ENCODE measurements at regions not wholly inside any gene's neighbourhood (a gene's known extent, or its start where the extent isn't known, plus 50 kb on each side); places are given as distances from the start of the nearest gene placed in this dataset.

DNA sequence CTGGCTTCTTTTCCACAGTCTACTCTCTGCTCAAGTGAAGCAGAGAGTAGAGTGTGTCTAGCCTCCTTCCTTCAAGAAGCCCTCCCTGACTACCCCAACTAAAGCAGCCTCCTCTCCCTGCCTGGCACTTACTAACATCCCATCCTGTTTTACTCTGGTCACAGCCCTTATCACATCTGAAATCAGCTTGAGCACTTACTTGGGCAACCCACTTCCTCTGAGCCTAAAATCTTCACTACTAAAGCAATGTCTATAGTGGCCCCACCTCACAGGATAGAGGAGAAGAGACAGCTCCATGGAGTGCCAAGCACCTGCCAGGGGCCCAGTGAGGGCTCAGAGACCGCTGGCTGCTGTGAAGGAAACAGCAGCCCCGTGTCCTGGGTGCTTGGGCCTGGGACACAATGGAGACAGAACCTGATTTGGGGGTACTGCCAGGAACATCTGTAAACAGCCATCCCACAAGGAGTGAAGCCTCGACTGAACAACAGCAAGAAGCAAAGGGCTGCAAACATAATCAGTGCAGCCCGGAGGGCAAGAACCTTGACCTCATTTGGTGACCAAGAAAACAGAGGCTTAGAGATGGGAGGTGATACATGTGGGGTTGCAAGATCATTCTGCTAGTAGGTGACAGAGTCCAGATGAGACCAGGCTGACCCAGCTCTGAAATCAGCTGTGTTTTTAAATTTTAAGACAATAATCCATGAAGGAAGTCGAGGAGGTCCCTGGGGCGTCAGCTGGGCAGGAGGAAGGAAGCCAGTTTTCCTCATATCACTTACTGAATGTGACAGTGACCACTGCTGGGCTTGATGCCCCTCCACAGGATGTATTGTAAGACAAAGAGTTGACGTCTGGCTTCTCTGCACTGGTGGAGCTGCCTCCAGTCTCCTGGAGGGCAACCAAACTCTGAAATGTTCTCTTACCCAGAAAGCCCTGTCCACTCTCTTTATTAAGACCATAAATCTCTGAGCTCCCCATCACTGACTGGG is 710.6 kb downstream of the MATN1 start:
- TF ChIP-seq, protein P1, sequence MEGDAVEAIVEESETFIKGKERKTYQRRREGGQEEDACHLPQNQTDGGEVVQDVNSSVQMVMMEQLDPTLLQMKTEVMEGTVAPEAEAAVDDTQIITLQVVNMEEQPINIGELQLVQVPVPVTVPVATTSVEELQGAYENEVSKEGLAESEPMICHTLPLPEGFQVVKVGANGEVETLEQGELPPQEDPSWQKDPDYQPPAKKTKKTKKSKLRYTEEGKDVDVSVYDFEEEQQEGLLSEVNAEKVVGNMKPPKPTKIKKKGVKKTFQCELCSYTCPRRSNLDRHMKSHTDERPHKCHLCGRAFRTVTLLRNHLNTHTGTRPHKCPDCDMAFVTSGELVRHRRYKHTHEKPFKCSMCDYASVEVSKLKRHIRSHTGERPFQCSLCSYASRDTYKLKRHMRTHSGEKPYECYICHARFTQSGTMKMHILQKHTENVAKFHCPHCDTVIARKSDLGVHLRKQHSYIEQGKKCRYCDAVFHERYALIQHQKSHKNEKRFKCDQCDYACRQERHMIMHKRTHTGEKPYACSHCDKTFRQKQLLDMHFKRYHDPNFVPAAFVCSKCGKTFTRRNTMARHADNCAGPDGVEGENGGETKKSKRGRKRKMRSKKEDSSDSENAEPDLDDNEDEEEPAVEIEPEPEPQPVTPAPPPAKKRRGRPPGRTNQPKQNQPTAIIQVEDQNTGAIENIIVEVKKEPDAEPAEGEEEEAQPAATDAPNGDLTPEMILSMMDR (IDR thresholded peaks at IDR 0.05) = no peak
- Mint-ChIP-seq H3K36me3 (ENCODE audit: low read depth) (peaks cover under 1% of the 10 kb centered on the region), H3K27me3 (ENCODE audit: low read depth) (peaks cover 10% of the 10 kb centered on the region), H3K4me1 (ENCODE audit: low read depth) (no peaks in the 10 kb centered on the region), H3K9me3 (ENCODE audit: low read depth) (peaks cover 3% of the 10 kb centered on the region), H3K4me3 (ENCODE audit: unreplicated experiment) (no peak overlapping the region), H3K27ac (ENCODE audit: unreplicated experiment) (no peak overlapping the region)
- no peak for DNase-seq (ENCODE audit: low spot score)

DNA sequence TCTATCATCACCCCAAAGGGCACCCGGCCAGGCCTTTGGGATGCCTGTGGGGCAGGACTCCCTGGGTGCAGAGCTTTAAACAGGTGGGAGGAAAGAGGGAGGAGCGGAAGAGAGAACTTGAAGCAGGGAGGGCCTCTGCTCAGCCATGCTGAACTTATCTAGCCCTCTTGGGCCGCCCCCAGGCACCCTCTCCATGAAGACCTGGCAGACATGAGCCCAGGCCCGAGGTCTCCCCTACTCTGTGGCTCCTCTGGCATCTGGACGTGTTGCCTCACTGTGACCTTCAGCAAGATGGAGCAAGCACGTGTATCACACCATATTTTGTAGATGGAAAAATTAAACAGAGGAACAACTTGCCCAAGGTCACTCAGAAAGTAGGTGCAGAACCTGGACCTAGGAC is 711.4 kb downstream of the MATN1 start:
- Mint-ChIP-seq H3K9me3 (ENCODE audit: low read depth) (no peaks in the 10 kb centered on the region), H3K4me3 (ENCODE audit: unreplicated experiment) (no peak overlapping the region), H3K4me1 (ENCODE audit: low read depth) (no peaks in the 10 kb centered on the region), H3K27ac (ENCODE audit: unreplicated experiment) (no peak overlapping the region), H3K27me3 (ENCODE audit: low read depth) (peaks cover 11% of the 10 kb centered on the region), H3K36me3 (ENCODE audit: low read depth) (no peaks in the 10 kb centered on the region)
- DNase-seq (ENCODE audit: low spot score) = no peak
- TF ChIP-seq, protein P1 (IDR thresholded peaks at IDR 0.05) = no peak

DNA sequence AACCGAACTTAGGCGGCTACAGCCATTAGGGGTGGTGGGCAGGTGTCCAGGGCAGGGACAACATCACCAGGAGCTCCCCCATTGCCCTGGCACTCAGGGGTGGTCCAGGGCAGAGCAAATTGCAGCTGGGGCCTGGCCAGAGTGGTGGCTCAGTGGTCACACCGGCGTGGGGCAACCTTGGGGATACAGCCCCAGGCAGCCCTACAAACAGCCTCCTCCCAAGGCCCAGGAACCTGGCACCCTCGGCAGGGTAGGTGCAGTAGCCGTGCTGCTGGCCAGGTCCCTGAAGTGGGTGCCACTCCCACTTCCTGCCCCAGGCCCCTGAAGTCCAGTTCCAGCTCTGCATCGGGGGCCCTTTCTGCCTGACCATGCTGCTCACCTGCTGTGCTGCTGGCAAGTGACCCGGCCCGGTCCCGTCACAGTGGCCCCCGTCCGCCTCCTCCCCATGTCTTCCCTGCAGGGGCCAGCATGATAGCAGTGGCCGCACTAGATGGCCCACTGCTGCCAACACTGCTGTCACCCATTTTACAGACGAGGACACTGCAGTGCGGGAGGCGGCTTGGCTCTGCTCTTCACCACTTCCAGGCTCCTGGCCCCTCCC is 712.8 kb downstream of the MATN1 start:
- Mint-ChIP-seq H3K4me1 (ENCODE audit: low read depth) (no peaks in the 10 kb centered on the region), H3K27ac (ENCODE audit: unreplicated experiment) (no peak overlapping the region), H3K36me3 (ENCODE audit: low read depth) (no peaks in the 10 kb centered on the region), H3K27me3 (ENCODE audit: low read depth) (peaks cover 14% of the 10 kb centered on the region), H3K9me3 (ENCODE audit: low read depth) (no peaks in the 10 kb centered on the region), H3K4me3 (ENCODE audit: unreplicated experiment) (no peak overlapping the region)
- DNase-seq (ENCODE audit: low spot score) = no peak
- TF ChIP-seq, protein P1 (IDR thresholded peaks at IDR 0.05) = no peak

DNA sequence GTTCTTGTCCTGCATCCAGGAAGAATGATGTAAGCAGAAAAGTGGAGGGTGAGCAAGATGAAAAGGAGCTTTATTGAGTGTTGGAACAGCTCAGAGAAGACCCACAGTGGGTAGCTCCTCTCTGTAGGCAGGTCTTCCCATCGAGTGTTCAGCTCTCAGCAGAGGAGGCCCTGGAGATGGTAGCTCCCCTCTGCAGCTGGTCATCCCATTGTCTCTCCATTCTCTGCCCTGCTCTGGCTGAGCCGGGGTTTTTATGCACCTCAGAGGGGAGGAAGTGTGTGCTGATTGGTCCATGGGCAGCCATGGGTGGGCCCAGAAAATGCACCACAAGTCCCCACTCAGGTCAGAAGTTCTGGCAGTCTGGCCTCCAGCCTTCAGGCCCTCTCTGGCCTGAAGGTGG is 713.7 kb downstream of the MATN1 start:
- H3K4me1 Mint-ChIP-seq (ENCODE audit: low read depth) = no peaks in the 10 kb centered on the region
- no peak overlapping the region for H3K4me3 Mint-ChIP-seq (ENCODE audit: unreplicated experiment)
- no peaks in the 10 kb centered on the region for H3K36me3 Mint-ChIP-seq (ENCODE audit: low read depth)
- H3K9me3 Mint-ChIP-seq (ENCODE audit: low read depth) = no peaks in the 10 kb centered on the region
- no peak for DNase-seq (ENCODE audit: low spot score)
- TF ChIP-seq, protein P1 (IDR thresholded peaks at IDR 0.05) = no peak
- H3K27me3 Mint-ChIP-seq (ENCODE audit: low read depth) = peaks cover 14% of the 10 kb centered on the region
- no peak overlapping the region for H3K27ac Mint-ChIP-seq (ENCODE audit: unreplicated experiment)

DNA sequence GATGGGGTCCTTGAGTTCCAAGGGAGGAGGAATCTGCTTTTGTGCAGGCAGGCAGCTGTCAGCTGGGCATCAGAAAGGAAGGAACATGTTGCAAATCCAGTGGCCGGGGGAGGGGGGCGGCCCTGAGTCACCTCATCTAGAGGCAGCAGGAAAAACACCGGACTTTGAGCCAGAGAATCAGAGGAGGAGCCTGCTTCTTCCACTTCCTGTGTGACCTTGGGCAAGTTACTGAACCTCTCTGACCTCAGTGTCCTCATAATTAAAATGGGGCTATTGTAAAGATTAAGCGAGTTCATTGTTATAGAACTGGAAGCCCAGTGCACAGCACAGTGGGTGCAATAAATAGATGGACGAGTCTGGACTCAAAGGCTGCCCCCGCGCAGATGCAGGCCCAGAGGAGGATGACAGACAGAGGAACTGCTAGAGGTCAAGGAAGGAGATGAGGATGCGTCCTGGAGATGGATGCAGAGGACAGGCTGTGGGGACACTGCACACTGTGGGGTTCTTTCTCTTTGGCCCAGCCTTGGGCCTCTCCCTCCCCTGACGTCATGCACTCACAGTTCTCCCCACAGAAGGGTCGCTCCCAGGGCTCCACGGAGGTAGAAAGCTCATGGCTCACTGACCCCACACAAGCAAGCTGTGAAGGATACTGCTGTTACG is 714.3 kb downstream of the MATN1 start:
- Mint-ChIP-seq H3K27ac (ENCODE audit: unreplicated experiment) (no peak overlapping the region), H3K9me3 (ENCODE audit: low read depth) (no peaks in the 10 kb centered on the region), H3K4me3 (ENCODE audit: unreplicated experiment) (no peak overlapping the region), H3K4me1 (ENCODE audit: low read depth) (no peaks in the 10 kb centered on the region), H3K27me3 (ENCODE audit: low read depth) (peaks cover 19% of the 10 kb centered on the region), H3K36me3 (ENCODE audit: low read depth) (no peaks in the 10 kb centered on the region)
- TF ChIP-seq, protein P1 (IDR thresholded peaks at IDR 0.05) = no peak
- no peak for DNase-seq (ENCODE audit: low spot score)
